Medulla oblongata (tissue), 1 donor: ENCODE measurements at regions not wholly inside any gene's neighbourhood (a gene's known extent, or its start where the extent isn't known, plus 50 kb on each side); places are given as distances from the start of the nearest gene placed in this dataset.

Experiments
- DNase-seq: peaks from one replicate; pipeline ENCODE4 v3.0.0-alpha.2; 2015; ENCODE audit errors: extremely low spot score

DNA sequence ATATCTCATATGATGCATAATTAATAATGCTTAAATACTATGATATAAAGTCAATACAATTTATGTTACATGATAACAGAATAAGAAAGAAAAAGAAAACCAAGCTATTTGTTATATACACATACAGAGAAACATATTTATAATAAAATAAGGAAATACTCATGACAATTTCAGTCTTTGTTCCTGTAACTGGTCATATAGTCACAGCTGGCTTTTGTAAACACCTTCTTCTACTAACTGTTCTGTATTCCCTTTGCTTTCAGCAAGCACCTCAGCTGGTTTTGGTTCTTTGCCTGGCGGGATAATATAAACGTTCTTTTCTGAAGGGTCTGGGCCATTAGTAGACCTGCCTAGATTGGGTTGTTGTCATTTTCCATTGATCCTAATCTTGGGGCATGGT, 158.5 kb downstream of the COPS8 start:
- no peak for DNase-seq

DNA sequence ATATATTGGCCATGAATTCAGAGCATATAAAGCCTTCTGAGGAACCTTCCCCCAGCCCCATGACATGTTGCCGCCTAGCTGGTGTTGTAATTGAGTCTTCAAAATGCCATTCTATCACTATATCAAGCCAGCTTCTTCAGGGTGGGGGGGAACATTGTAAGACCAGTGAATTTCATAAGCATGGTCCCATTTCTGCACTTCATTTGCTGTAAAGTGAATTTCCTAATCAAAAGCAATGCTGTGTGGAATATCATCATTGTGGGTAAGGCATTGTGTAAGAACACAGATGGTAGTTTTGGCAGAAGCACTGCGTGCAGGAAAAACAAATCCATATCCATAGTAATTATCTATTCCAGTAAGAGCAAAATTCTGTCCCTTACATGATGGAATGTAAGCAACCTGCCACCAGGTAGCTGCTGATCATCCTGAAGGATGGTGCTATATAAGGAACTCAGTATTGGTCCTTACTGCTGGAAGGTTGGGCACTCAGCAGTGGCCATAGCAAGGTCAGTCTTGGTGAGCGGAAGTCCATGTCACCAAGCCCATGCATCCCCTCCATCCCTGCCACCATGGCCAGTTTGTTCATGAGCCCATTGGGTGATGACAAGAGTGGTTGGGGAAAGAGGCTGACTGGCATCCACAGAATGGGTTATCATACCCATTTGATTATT, 159.4 kb downstream of the COPS8 start:
- DNase-seq = no peak

DNA sequence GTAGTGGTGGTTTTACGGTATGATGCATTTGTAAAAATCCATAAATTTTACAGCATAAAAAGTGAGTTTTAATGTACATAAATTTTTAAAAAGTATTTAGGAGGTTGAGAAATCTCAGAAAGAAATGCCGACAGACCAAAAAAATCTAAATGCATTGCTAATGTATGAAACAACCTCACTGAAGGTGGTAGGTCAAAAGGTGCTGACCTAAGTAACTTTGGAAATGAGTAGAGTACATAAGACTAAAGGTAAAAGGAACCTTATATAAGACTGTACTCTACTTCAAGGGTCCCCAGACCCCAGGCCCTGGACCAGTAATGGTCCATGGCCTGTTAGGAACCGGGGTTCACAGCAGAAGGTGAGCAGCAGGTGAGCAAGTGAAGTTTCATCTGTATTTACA, 163.4 kb downstream of the COL6A3 start:
- no peak for DNase-seq

DNA sequence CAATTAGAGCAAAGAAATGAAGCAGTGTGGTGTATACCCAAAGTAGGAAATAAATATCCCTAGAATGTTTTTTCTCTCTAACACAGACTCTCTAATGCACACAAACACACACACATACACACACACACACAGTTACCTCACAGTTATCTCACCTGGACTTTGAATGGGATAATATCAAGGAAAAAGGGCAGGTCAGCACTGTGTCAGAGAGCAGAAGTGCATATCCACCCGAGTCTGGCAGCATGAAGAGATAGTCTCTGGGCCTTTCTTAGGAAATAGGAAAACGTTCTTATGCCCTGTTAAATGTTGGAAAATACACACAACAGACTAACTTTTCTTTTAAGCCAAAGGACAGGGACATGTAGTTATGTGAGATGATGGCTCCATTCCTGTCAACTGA, 162.0 kb downstream of the COL6A3 start:
- DNase-seq = no peak

DNA sequence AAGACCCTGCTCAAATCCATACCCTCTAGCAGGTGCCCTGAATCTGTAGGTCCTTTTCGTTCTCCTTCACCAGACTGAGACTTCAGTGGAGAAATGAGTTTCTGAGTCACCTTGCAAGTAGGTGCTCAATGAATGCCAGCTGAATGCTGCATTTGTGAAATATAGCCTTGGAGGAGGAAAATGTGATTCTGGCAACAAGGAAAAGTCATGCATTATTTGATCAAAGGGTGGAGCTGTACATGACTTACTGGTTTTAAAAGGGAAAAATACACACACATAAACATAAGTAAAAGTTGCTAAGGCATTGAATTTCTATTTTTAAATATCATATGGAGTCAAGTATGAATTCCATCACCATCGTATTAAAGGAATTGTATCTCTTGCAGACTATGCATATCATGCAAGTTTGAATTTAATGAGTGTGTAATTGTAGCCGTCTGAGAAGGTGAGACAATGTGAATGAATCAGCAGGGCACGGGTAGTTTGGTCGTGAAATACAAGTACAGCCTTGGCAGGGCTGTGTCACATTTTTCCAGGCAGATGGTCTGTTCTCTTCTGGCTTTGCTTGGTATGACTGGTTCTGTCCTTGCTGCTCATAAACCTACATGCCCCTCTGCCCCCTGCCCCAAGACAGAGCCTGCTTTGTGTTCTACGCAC, 160.8 kb downstream of the COL6A3 start:
- DNase-seq = no peak

DNA sequence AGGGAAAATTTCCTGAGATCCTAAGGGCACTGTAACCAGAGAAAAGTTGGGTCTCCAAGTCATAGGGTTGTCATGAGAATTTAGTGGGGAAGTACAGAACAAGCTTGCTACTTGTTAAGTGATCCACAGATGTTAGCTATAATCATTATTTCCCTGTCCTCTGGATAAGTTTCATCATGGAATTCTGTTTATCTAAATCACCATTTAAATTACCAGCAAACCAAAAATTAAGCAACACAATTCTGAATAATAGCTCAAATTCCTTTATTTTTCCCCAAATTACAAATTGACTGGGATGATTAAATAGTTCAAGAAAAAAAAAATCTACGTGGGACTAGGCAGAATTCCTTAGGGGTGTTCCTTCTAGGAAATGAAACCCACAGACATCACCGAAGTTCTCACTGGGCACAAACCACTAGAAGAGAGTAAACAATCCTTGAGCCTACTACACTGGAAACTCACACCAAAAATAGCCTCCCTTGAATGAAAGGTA, 159.5 kb downstream of the COL6A3 start:
- no peak for DNase-seq

DNA sequence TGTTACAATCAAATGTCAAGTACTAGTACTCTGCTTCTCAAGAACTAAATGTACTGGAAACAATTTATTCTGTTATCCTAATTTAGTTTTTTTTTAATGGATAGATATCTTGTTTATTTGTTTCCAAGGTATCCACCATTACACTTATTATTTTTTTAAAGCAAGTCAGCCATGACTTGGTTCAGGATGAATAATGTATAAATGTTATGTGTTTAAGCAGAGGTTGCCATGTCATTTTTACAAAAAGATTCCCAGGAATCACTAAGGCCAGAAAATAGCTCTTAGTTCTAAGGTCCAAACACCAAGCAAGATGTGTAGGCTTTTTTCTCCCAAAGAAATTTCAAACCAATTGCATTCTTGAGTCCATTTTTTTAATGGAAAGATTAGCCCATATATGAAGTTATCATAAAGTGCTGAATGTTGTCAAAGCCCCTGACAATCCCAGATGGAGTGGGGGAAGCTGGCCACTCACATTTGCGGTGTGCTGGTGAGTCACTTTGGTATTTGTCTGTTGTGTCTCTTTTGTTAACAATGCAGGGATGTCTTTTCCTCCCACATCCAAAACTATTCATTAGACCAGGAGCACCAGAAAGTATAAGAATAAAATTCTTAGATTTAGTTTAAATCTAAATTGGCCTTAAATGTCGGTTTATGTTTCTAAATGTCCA, 158.9 kb downstream of the COL6A3 start:
- DNase-seq = no peak

DNA sequence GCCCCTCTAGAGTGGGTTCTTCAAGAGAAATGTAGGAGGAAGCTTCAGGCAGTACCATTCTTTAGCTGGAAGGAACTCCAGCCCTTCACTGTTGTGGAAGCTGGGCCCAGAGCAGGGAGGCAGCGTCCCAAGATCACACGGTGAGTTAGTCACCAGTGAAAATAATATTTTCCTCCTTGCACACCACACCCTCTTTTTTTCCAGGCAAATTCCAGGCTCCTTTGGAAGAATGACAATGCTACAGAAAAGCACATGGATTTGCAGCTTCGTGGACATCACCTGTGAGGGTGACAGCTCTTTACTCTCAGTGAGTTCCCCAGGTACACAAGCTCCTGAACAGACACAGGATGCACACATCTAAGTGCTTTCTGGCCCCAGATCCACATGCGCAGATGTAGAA, 157.1 kb downstream of the COL6A3 start:
- DNase-seq = no peak

DNA sequence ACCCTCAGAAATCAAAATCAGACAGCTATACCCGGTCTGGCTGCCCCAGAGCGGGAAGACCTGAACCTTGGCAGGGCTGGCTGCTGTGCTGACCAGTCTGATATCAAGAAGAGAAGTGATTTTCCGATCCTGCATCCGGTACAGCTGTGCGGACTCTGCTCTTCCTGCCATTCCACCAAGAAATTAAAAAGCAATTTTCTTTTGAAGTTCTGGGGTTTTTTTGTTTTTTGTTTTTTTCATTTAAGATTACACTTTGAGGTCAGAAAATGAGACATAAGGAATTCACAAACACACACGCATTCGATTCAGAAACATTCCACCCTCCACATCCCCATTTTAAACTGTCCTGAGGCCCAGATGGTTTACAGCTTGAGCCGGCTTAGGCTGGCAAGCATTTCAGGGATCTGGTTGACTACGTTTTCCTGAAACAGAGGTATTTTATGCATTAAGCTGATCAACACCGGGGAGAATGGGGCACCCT, 156.5 kb downstream of the COL6A3 start:
- no peak for DNase-seq

DNA sequence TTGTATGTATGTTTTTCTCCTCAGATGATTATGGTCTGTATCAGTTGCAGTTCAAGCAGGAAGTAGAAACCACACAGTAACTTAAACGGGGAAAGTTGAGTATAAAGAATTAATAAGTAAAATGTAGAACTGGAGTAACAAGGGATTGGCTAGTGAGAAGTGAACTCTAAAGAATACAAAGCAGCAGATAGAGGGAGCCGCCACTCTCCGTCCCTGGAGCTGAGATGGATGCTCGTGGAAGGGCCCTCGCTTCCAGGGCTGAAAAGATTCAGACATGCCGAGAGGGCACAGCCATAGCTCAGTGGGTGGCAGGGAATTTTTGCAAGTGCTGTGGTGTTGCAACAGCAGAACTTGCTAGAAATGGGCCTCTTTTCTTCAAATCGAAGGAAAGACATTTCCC, 155.8 kb downstream of the COL6A3 start:
- DNase-seq = no peak

DNA sequence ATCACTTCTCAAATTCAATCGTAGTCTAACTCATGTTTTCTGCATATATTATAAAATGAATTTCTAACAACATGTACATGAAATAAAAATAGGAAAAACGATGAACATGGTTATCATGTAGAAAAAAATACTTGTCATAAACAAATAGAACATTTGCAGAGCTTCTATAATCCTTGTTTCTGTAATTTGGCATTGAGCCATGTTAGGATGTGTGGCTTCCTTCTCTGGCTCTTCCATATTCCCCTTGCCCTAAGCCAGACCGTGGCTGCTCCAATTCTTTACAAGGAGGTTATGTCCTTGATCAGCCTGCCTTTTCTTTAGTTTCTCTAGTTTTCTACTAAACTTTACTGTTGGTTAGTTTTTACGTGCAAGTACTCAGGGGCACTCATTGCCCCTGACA, 155.3 kb downstream of the COL6A3 start:
- no peak for DNase-seq

DNA sequence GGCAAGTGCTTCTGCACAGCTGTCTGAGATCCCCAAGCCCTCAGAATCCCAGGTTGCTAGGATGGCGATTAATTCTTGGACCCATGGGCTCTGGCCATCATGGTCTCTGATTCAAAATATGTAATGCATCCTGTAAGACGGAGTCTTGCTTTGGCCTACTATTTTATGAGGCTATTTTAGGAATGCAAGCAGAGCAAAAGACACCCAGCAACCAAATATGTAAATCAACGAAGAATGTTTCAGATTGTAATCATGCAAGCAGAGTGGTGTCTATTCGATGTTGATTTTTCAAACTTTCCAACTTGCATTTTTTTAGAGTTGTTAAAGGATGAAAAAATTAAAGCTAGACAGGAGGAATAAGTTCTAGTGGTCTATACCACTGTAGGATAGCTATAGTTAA, 154.8 kb downstream of the COL6A3 start:
- no peak for DNase-seq

DNA sequence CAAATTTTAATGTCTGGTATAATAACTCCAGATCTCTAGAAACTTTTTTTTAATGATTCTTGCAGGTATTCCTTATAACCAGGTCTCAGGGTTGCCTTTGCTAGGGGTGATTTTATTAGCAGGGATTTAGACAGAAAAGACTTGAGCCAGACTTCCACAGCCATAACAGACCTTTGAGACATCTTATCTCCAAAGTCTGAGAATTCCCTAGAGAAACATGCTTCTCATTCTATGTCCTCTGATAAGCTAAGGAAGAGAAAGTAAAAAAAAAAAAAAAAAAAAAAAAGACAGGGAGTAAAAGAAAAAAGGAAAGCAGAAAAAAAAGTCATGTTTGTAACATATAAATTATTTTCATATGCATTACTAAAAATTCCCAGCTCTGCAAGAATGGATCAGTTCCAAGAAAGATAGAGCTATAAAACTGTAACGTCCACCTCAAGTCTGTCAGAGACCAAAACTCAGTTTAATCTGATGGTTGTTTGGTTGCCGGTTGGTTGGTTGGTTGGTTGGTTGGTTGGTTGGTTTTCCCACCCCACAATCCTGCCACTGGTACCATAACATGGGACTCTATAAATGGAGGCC, 153.8 kb downstream of the COL6A3 start:
- no peak for DNase-seq

DNA sequence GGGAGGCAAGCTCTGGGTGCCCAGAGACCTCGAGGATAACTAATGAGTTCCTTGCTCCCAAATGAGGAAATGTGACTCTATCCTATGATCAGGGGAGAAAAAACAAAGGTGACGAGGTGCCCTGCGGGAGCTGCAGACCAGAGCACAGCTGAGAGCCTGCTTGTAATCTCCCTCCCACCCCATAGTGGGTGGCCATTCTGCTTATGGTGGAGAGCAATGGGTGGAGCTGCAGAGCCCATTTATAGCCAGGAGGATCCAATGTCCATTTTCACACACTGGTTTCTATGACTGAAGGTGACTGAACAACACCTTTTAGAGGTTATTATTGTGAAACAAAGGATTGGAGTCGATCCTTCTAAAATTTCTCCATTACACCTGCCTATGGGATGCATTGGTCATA, 153.3 kb downstream of the COL6A3 start:
- DNase-seq = no peak

DNA sequence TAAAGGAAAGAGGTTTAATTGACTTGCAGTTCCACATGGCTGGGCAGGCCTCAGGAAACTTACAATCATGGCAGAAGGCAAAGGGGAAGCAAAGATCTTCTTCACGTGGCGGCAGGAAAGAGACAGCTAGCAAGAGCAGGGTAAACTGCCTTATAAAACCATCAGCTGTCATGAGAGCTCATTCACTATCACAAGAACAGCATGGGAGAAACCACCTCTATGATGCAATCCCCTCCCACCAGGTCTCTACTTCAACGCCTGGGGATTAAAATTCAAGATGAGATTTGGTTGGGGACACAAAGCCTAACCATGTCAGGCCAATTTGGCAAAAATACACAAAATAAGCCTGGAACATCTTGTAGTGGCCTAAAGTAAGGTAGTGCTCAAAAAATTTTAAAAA, 152.6 kb downstream of the COL6A3 start:
- no peak for DNase-seq

DNA sequence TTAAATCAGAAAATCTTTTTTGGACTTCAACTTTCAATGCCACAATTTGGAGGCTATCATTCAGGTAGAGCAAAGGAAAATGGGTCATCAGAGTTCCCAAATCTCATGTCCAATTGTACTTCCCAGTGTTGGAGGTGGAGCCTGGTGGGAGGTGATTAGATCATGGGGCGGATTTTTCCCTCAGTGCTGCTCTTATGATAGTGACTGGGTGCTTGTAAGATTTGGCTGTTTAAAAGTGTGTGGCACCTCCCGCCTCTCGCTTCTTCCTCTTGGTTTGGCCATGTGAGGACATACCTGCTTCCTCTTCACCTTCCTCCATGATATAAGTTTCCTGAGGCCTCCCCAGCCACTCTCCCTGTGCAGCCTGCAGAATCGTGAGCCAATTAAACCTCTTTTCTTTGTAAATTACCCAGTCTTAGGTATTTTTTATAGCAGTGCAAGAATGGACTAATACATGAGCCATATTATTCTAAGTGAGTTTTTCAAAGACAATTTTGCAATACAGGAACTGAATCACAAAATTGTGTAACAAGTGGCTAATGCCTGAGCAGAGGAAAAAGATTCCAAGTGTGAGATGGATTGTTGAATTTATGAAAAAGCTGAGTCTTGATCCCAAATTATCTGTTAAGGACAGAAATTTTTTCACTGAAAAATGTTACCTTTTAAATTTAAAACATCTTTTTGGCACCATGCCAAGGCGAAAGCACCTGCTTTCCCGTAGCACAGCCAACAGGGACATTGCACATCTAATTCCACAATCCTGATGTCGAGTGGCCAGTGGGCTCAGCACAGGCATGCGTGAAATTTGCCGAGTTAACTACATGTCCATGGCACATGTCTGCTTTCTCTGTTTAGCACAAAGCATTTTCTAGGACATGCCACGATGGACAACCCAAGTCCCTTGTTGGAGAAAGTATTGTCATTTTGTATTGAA, 150.9 kb downstream of the COL6A3 start:
- DNase-seq = no peak

DNA sequence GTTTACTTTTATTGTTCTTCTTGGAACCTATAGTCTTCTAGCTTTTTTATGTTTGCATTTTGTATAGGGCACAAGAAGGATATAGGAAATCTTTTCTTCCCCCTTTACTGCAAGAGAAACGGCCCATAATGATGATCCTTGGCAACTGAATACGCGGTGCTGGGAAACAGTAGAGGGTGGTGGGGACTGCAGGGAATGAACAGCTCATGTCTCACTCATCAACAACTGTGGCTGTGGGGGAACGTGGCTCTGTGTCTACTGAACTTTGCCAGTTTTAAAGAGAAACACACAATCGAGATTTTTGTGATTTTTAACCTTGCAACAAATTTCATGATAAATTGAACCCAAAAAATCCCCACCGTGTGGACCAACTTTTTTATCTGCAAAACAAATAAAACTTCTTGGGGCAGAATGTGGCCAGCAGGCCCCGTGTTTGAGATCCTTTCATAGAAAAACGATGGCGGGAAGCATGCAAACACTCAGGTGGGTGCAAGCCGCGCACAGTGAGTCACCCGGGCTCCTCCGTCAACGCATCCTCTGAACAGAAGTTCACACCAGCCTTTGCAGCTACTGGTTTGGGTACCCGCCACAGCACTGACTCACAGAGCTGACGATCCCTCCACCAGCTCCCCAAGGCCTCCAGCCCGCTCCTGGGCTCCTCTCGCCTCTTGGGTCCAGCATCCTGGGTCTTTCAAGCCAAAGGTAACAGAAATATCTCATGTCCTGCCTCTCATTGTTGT, 149.3 kb downstream of the COL6A3 start:
- DNase-seq = no peak

DNA sequence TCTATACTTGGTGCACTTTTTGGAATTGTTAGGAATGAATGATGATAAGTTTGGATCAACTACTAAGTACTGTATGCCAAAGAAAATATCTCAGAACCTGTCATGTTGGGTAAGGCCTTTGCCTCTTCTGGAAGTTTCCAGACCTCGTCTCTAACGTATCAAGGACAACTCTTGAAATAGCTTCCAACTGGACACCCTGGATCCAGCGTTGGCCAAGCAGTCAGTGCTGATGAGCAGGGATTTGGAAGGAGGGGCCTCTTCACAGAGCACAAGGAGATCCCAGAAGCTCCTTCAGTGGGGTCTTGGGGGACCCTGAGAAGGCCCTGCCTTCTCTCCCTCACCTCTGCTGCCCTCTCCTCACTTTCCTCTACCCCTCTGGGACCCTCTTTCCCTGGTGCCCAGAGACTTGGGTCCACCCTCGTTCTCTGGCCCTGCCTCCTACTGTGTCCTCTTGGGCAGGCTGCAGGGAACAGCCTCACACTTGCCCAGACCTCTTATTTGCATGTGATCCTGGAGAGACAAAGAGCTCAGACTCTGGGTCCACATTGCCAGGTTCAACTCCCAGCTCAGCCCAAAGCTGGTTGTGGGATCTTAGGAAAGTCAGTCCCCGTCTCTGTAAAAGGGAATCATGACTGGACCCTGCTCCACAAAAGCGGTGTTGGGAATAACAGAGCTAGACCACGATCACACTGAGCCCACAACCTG, 145.8 kb downstream of the COL6A3 start:
- DNase-seq = no peak

DNA sequence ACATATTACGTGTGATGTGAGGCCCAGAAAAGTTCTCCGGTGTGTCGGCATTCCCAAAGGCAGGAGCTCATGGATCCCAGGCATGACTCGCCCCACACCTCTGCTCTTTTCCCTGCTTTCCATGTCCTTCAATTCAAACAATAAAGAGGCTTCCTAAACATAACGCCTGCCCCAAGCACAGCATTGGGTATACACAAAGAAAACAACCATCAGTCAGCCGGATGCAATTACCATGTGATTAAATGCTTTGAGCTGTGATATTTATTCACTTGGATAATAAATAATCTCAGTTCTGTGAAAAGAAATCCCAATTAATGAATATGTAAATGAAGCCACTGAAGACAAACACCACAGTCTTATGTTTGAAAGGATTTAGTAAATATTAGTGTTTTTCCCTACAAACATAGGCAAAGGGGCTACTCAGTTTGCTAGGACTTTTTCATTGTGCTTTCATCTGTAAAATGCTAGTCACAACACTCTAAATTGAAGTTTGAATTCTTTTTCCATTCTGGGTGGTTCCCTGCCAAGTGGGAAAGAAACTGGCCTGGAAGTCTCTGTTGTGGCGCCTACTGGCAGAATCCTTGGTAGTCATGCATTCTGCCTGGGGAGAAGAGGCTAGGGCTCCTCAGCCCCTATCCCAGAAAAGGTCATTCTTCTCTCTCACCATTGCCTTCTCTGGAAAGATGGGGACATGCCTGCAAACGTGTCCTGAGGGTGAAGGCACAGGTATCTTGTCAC, 144.7 kb downstream of the COL6A3 start:
- peak; percentile 82 for DNase-seq
